Activated CD8-positive, alpha-beta memory T cell treated with anti-CD3 and anti-CD28 coated beads, Interleukin-2, amount 10 ng/mL, durations not matched to agents 7 days and 5 days (primary cell): ENCODE measurements at regions not wholly inside any gene's neighbourhood (a gene's known extent, or its start where the extent isn't known, plus 50 kb on each side); places are given as distances from the start of the nearest gene placed in this dataset.
"Not testable (repeated sequence)": the region's sequence is repeated elsewhere in the genome, so short reads cannot be mapped to it uniquely, and the experiment has no call there.

Experiments used
- ATAC-seq: fragments of 150-1000 bp; cut with Tn5 transposase; one replicate; pipeline ENCODE4 v1.10.0; 2021; ENCODE audit warnings: moderate library complexity
- CTCF ChIA-PET: fragments of 350-600 bp; sonication (Branson Sonifier 250); formaldehyde crosslinking; loops from one replicate; lab custom pipeline; 2021; ENCODE audit warnings: antibody characterized with exemption; lab: Charles Lee
- DNase-seq: peaks from one replicate; pipeline ENCODE4 v3.0.0-alpha.2; 2020
- H3K27ac Mint-ChIP-seq: one replicate; pipeline ENCODE4 v1.8.0; 2021; ENCODE audit warnings: mild to moderate bottlenecking, mixed read lengths
- H3K27me3 Mint-ChIP-seq: one replicate; pipeline ENCODE4 v1.8.0; 2021; ENCODE audit warnings: mixed read lengths
- H3K36me3 Mint-ChIP-seq: one replicate; pipeline ENCODE4 v1.8.0; 2021; ENCODE audit warnings: mild to moderate bottlenecking, mixed read lengths
- H3K4me1 Mint-ChIP-seq: one replicate; pipeline ENCODE4 v1.8.0; 2021; ENCODE audit warnings: mixed read lengths
- H3K4me3 Mint-ChIP-seq: one replicate; pipeline ENCODE4 v1.8.0; 2021; ENCODE audit warnings: mild to moderate bottlenecking, moderate library complexity, mixed read lengths
- H3K9me3 Mint-ChIP-seq: one replicate; pipeline ENCODE4 v1.8.0; 2022; ENCODE audit warnings: low read depth, mixed read lengths

- Mint-ChIP-seq H3K4me3 (no peak overlapping the region), H3K9me3 (no peaks in the 10 kb centered on the region), H3K27ac (no peak overlapping the region), H3K4me1 (peaks cover 25% of the 10 kb centered on the region), H3K36me3 (peaks cover 2% of the 10 kb centered on the region), H3K27me3 (no peaks in the 10 kb centered on the region)
- DNase-seq (no peak), ATAC-seq (no peak)
- CTCF ChIA-PET = interaction anchor here (1.4 kb wide), 1 partner anchor 13 kb away, joined by 4 read pairs; no protein-coding TSS in a partner anchor
These were observed 130.0 kb upstream of the ZNF217 start for GRCh38 chr20:53723621-53724020.

GRCh38 chr20:53723045-53723444, 129.4 kb upstream of the ZNF217 start:
- Mint-ChIP-seq H3K4me1 (peaks cover 21% of the 10 kb centered on the region), H3K27me3 (no peaks in the 10 kb centered on the region), H3K4me3 (no peak overlapping the region), H3K9me3 (no peaks in the 10 kb centered on the region), H3K27ac (no peak overlapping the region), H3K36me3 (peaks cover 2% of the 10 kb centered on the region)
- peak; percentile 47 for ATAC-seq
- CTCF ChIA-PET = interaction anchor here (1.4 kb wide), 1 partner anchor 14 kb away, joined by 4 read pairs; no protein-coding TSS in a partner anchor
- DNase-seq = peak; percentile 48

- CTCF ChIA-PET = interaction anchor here (1.4 kb wide), 1 partner anchor 14 kb away, joined by 4 read pairs; no protein-coding TSS in a partner anchor
- Mint-ChIP-seq H3K9me3 (no peaks in the 10 kb centered on the region), H3K27me3 (no peaks in the 10 kb centered on the region), H3K36me3 (peaks cover 2% of the 10 kb centered on the region), H3K27ac (no peak overlapping the region), H3K4me3 (no peak overlapping the region), H3K4me1 (peaks cover 21% of the 10 kb centered on the region)
- DNase-seq (no peak), ATAC-seq (no peak)
These were observed 128.9 kb upstream of the ZNF217 start for GRCh38 chr20:53722515-53723036.

GRCh38 chr20:53721445-53721963, 127.9 kb upstream of the ZNF217 start:
- H3K27me3 Mint-ChIP-seq, ATAC-seq, H3K9me3 Mint-ChIP-seq, DNase-seq, H3K36me3 Mint-ChIP-seq, H3K27ac Mint-ChIP-seq, CTCF ChIA-PET, H3K4me3 Mint-ChIP-seq: not testable (repeated sequence)
- H3K4me1 Mint-ChIP-seq = peaks cover 21% of the 10 kb centered on the region

GRCh38 chr20:53719171-53719803, 125.6 kb upstream of the ZNF217 start:
- H3K36me3 Mint-ChIP-seq, ATAC-seq, H3K4me3 Mint-ChIP-seq, H3K27ac Mint-ChIP-seq, H3K27me3 Mint-ChIP-seq, DNase-seq, H3K9me3 Mint-ChIP-seq: not testable (repeated sequence)
- CTCF ChIA-PET = interaction anchor here (1.3 to 1.7 kb wide), 2 partner anchors 11 to 18 kb away, joined by 5 to 8 read pairs; no protein-coding TSS in a partner anchor
- H3K4me1 Mint-ChIP-seq = peaks cover 21% of the 10 kb centered on the region

GRCh38 chr20:53718142-53719021, 124.7 kb upstream of the ZNF217 start:
- Mint-ChIP-seq H3K4me3 (no peak overlapping the region), H3K4me1 (peaks cover 21% of the 10 kb centered on the region)

GRCh38 chr20:53716395-53716794, 122.8 kb upstream of the ZNF217 start:
- H3K4me1 Mint-ChIP-seq = peaks cover 14% of the 10 kb centered on the region
- ATAC-seq (no peak), DNase-seq (no peak)
- no peaks in the 10 kb centered on the region for H3K27me3 Mint-ChIP-seq
- CTCF ChIA-PET = interaction anchor here (1.2 kb wide), 2 partner anchors 8 to 10 kb away, joined by 3 read pairs; no protein-coding TSS in a partner anchor
- peaks cover 2% of the 10 kb centered on the region for H3K36me3 Mint-ChIP-seq
- no peak overlapping the region for H3K27ac Mint-ChIP-seq
- no peak overlapping the region for H3K4me3 Mint-ChIP-seq
- H3K9me3 Mint-ChIP-seq = no peaks in the 10 kb centered on the region

More at GRCh38 chr20:53718142-53719021, 124.7 kb upstream of the ZNF217 start:
- H3K27ac Mint-ChIP-seq = no peak overlapping the region
- no peaks in the 10 kb centered on the region for H3K27me3 Mint-ChIP-seq
- no peaks in the 10 kb centered on the region for H3K9me3 Mint-ChIP-seq
- CTCF ChIA-PET = interaction anchor here (1.3 to 1.7 kb wide), 2 partner anchors 10 to 19 kb away, joined by 5 to 8 read pairs; no protein-coding TSS in a partner anchor
- peaks cover 2% of the 10 kb centered on the region for H3K36me3 Mint-ChIP-seq
- DNase-seq (no peak), ATAC-seq (no peak)

GRCh38 chr20:53714524-53714923, 120.9 kb upstream of the ZNF217 start:
- H3K27me3 Mint-ChIP-seq = no peaks in the 10 kb centered on the region
- H3K4me3 Mint-ChIP-seq = no peak overlapping the region
- no peaks in the 10 kb centered on the region for H3K36me3 Mint-ChIP-seq
- H3K4me1 Mint-ChIP-seq = peaks cover 11% of the 10 kb centered on the region
- DNase-seq (no peak), ATAC-seq (no peak)
- no peak overlapping the region for H3K27ac Mint-ChIP-seq
- H3K9me3 Mint-ChIP-seq = no peaks in the 10 kb centered on the region
- CTCF ChIA-PET = interaction anchor here (1.0 kb wide), 1 partner anchor 24 kb away, joined by 3 read pairs; no protein-coding TSS in a partner anchor

- H3K4me3 Mint-ChIP-seq = no peak overlapping the region
- H3K27ac Mint-ChIP-seq = no peak overlapping the region
- DNase-seq (no peak), ATAC-seq (no peak)
- H3K4me1 Mint-ChIP-seq = peaks cover 21% of the 10 kb centered on the region
- no peaks in the 10 kb centered on the region for H3K27me3 Mint-ChIP-seq
- H3K36me3 Mint-ChIP-seq = no peaks in the 10 kb centered on the region
- no peaks in the 10 kb centered on the region for H3K9me3 Mint-ChIP-seq
- CTCF ChIA-PET = no interaction called here
These were observed 119.9 kb upstream of the ZNF217 start for GRCh38 chr20:53713328-53714056.

GRCh38 chr20:53712212-53712977, 118.8 kb upstream of the ZNF217 start:
- no peak overlapping the region for H3K4me3 Mint-ChIP-seq
- CTCF ChIA-PET = no interaction called here
- no peak overlapping the region for H3K27ac Mint-ChIP-seq
- H3K36me3 Mint-ChIP-seq = no peaks in the 10 kb centered on the region
- DNase-seq (no peak), ATAC-seq (no peak)
- peaks cover 32% of the 10 kb centered on the region for H3K4me1 Mint-ChIP-seq
- H3K27me3 Mint-ChIP-seq = no peaks in the 10 kb centered on the region
- H3K9me3 Mint-ChIP-seq = no peaks in the 10 kb centered on the region

- DNase-seq (no peak), ATAC-seq (no peak)
- Mint-ChIP-seq H3K4me1 (peaks cover 40% of the 10 kb centered on the region), H3K27ac (no peak overlapping the region), H3K4me3 (no peak overlapping the region), H3K27me3 (no peaks in the 10 kb centered on the region), H3K36me3 (no peaks in the 10 kb centered on the region), H3K9me3 (no peaks in the 10 kb centered on the region)
- CTCF ChIA-PET = no interaction called here
These were observed 117.9 kb upstream of the ZNF217 start for GRCh38 chr20:53711333-53712211.
